Progenitor cell of endocrine pancreas (in vitro differentiated cells): ENCODE measurements at regions not wholly inside any gene's neighbourhood (a gene's known extent, or its start where the extent isn't known, plus 50 kb on each side); places are given as distances from the start of the nearest gene placed in this dataset.

Experiments used
- DNase-seq: peaks from one replicate; pipeline ENCODE4 v3.0.0; 2021; ENCODE audit warnings: low spot score; ENCODE audit not compliant: unreplicated experiment
- H3K27ac Mint-ChIP-seq: 2 replicates; pipeline ENCODE4 v1.8.0; 2021; ENCODE audit warnings: mild to moderate bottlenecking, moderate library complexity, mixed read lengths
- H3K27me3 Mint-ChIP-seq: 2 replicates; pipeline ENCODE4 v1.8.0; 2021; ENCODE audit warnings: mixed read lengths
- H3K36me3 Mint-ChIP-seq: 2 replicates; pipeline ENCODE4 v1.8.0; 2022; ENCODE audit warnings: mixed read lengths; ENCODE audit not compliant: insufficient read depth
- H3K4me1 Mint-ChIP-seq: 2 replicates; pipeline ENCODE4 v1.8.0; 2021; ENCODE audit warnings: low read depth, mixed read lengths
- H3K4me3 Mint-ChIP-seq: 2 replicates; pipeline ENCODE4 v1.8.0; 2021; ENCODE audit warnings: low read depth, mild to moderate bottlenecking, moderate library complexity, mixed read lengths
- H3K9me3 Mint-ChIP-seq: 2 replicates; pipeline ENCODE4 v1.8.0; 2021; ENCODE audit warnings: low read depth, mixed read lengths
- TF ChIP-seq, protein P1 (sequence below): fragments of 200-600 bp; sonication (generic); IDR thresholded peaks from one replicate; pipeline ENCODE4 v1.5.0; 2021; ENCODE audit warnings: antibody characterized with exemption, mild to moderate bottlenecking; ENCODE audit not compliant: unreplicated experiment

DNA sequence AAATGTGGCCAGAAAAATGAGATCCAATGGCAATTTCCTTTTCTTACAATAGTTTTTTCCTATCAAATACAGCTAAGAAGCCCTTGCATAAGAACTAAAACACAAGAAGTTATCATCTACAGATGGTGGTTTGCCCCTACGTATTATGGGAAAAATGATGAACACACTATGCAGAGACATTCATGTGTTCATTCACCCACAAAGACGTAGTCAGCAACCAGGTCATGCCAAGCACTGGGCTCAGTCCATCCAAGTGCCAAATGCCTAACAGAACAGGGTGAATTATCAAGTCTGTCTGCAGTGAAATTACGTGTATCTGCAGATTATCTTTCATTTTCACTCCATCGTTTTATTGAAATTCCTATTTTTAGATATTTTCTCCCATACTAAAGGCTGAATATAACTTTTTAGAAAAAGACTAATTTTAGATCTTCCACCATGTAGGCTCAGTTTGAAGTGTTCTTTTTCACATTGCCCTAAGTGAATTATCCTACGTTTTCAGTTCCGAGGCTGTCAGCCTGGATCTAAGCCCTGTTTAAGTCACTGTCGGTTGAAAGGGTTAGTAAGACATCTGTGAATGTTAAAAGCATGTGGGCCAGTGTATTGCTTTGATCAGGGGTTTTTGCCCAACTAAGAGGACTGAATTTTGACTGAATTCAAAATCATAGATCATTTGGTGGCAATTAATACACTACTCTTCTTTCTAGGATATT, 78.1 kb upstream of the DHX40 start:
- DNase-seq = no peak
- TF ChIP-seq, protein P1, sequence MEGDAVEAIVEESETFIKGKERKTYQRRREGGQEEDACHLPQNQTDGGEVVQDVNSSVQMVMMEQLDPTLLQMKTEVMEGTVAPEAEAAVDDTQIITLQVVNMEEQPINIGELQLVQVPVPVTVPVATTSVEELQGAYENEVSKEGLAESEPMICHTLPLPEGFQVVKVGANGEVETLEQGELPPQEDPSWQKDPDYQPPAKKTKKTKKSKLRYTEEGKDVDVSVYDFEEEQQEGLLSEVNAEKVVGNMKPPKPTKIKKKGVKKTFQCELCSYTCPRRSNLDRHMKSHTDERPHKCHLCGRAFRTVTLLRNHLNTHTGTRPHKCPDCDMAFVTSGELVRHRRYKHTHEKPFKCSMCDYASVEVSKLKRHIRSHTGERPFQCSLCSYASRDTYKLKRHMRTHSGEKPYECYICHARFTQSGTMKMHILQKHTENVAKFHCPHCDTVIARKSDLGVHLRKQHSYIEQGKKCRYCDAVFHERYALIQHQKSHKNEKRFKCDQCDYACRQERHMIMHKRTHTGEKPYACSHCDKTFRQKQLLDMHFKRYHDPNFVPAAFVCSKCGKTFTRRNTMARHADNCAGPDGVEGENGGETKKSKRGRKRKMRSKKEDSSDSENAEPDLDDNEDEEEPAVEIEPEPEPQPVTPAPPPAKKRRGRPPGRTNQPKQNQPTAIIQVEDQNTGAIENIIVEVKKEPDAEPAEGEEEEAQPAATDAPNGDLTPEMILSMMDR = no peak
- Mint-ChIP-seq H3K27me3 (no peaks in the 10 kb centered on the region), H3K4me3 (no peak overlapping the region), H3K36me3 (no peaks in the 10 kb centered on the region), H3K9me3 (no peaks in the 10 kb centered on the region), H3K27ac (no peak overlapping the region), H3K4me1 (peaks cover 6% of the 10 kb centered on the region)

DNA sequence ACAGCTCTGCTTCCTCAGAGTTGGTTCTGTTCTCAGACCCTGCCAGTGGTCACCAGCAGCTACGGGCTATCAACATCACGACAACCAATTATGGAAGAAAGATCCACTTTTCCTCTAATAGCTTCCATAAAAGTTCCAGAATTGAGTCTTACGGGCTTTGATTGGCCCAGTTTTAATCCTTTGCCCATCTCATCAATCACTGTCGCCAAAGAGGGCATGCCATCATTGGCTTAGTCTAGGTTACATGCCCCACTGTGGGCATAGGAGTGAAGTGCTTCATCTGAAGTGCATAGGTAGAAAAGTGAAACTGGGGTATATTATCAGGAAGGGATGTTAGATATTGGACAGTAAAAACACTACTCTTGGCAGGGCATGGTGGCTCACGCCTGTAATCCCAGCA, 76.6 kb upstream of the DHX40 start:
- no peak overlapping the region for H3K27ac Mint-ChIP-seq

DNA sequence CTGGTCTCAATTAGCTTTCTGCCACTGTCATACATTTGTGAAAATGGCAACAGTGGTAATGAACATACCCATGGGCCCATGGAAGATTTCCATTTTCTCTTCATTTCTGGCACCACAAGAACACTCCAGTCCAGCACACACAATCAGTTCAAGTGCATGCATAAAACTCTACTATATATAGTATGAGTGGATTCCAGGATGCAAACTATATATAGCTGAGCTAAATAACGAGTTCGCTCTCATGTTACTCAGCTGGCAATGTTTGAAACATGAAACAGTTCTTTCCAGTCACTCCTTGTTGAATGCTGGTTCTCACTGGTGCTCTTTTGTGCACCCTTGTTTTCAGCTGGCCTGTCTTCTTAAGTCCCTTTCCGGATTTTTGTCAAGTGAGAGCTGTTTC, 75.2 kb upstream of the DHX40 start:
- Mint-ChIP-seq H3K27ac (no peak overlapping the region), H3K36me3 (no peaks in the 10 kb centered on the region), H3K4me1 (peaks cover 3% of the 10 kb centered on the region), H3K27me3 (no peaks in the 10 kb centered on the region), H3K4me3 (no peak overlapping the region), H3K9me3 (peaks cover 13% of the 10 kb centered on the region)
- TF ChIP-seq, protein P1 = no peak
- DNase-seq = no peak

More for the DNA sequence above, 76.6 kb upstream of the DHX40 start:
- Mint-ChIP-seq H3K4me3 (no peak overlapping the region), H3K36me3 (no peaks in the 10 kb centered on the region), H3K9me3 (peaks cover 1% of the 10 kb centered on the region), H3K27me3 (no peaks in the 10 kb centered on the region), H3K4me1 (peaks cover 4% of the 10 kb centered on the region)
- DNase-seq = no peak
- TF ChIP-seq, protein P1 = no peak

DNA sequence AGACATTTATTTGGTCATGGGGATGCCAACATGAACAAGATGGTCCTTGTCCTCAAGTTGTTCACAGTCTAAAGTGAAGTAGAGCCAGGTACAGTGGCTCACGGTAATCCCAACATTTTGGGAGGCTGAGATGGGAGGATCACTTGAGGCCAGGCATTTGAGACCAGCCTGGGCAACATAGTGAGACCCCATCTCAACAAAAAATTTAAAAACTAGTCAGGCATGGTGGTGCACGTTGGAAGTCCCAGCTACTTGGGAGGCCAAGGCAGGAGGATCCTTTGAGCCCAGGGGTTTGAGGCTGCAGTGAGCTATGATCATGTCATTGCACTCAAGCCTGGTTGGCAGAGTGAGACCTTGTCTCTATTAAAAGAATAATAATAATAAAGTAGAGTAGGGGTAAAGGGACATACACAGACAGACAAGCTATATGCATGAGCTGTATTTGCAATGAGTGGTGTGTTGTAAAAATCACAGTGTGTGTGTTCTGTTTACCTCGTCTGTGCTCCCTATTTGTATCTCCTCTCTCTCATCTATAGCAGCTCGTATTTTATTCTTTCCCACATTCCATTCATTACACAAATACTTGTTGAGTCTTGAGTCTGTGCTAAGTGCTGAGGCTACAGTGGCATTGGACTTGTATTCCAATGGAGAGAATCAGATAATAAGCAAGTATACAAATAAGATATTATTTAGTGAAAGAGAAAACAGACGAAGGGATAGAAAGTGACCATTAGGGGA, 73.9 kb upstream of the DHX40 start:
- Mint-ChIP-seq H3K36me3 (no peaks in the 10 kb centered on the region), H3K4me3 (no peak overlapping the region), H3K9me3 (peaks cover 15% of the 10 kb centered on the region), H3K4me1 (peaks cover 3% of the 10 kb centered on the region), H3K27ac (no peak overlapping the region), H3K27me3 (no peaks in the 10 kb centered on the region)
- no peak for DNase-seq
- TF ChIP-seq, protein P1 = no peak

DNA sequence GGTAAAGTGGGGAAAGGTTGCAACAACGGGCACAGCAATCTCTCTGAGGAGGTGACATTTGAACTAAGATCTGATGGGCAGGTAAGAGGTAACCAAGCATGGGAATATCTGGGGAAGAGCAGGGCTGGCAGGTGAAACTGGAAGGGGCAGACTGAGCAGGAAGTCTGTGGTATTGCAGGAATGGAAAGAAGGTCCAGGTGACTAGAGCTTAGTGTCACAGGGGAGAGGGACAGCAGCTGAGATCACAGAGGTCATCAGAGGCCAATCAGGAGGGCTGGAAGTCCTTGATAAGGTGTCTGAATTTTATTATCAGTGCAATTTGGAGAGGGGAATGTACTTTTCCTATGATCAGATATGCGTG, 73.3 kb upstream of the DHX40 start:
- Mint-ChIP-seq H3K4me3 (no peak overlapping the region), H3K4me1 (peaks cover 3% of the 10 kb centered on the region), H3K27ac (no peak overlapping the region), H3K9me3 (peaks cover 15% of the 10 kb centered on the region), H3K36me3 (no peaks in the 10 kb centered on the region), H3K27me3 (no peaks in the 10 kb centered on the region)
- no peak for DNase-seq
- TF ChIP-seq, protein P1 = no peak
